ENCODE measurements at regions not wholly inside any gene's neighbourhood (a gene's known extent, or its start where the extent isn't known, plus 50 kb on each side); places are given as distances from the start of the nearest gene placed in this dataset.

DNA sequence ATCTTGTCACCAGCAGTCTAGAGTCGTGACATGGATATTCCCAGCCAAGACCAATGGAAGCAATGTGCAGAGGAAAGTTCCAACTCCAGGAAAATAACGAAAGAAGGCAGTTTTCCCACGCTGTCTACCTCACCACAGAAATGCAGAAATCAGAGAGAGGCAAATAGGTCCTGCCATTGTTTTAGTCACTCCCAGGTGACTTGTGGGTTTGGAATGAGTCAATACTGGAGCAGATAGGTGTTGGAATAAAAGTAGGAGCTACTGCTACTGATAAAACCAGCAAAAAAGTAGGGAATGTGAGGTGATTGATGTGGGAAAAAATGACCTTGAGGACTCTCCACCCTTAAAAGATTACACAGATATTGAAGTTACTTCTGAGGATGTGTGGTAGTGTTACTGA, 72.8 kb upstream of the RAI2 start:
- TF ChIP-seq, protein P1, sequence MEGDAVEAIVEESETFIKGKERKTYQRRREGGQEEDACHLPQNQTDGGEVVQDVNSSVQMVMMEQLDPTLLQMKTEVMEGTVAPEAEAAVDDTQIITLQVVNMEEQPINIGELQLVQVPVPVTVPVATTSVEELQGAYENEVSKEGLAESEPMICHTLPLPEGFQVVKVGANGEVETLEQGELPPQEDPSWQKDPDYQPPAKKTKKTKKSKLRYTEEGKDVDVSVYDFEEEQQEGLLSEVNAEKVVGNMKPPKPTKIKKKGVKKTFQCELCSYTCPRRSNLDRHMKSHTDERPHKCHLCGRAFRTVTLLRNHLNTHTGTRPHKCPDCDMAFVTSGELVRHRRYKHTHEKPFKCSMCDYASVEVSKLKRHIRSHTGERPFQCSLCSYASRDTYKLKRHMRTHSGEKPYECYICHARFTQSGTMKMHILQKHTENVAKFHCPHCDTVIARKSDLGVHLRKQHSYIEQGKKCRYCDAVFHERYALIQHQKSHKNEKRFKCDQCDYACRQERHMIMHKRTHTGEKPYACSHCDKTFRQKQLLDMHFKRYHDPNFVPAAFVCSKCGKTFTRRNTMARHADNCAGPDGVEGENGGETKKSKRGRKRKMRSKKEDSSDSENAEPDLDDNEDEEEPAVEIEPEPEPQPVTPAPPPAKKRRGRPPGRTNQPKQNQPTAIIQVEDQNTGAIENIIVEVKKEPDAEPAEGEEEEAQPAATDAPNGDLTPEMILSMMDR (IDR thresholded peaks at IDR 0.05) = no peak
- DNase-seq (ENCODE audit: low spot score) = no peak
- no peak for ATAC-seq (ENCODE audit: low FRiP score)

DNA sequence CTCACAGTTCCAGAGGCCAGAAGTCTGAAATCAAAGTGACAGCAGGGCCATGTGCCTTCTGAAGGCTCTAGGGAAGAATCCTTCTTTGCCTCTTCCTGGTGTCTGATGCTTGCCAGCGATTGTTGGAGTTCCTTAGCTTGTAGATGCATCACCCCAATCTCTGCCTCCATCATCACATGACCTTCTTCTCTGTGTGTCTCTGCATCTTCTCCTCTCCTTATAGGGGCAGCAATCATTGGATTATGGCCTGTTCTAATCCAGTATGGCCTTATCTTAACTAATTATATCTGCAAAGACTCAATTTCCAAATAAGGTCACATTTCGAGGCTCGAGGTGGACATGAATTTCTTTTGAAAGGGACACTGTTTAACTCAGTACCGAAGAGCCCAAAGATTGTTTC, 71.7 kb upstream of the RAI2 start:
- TF ChIP-seq, protein P1 (IDR thresholded peaks at IDR 0.05) = no peak
- DNase-seq (ENCODE audit: low spot score) (no peak), ATAC-seq (ENCODE audit: low FRiP score) (no peak)

DNA sequence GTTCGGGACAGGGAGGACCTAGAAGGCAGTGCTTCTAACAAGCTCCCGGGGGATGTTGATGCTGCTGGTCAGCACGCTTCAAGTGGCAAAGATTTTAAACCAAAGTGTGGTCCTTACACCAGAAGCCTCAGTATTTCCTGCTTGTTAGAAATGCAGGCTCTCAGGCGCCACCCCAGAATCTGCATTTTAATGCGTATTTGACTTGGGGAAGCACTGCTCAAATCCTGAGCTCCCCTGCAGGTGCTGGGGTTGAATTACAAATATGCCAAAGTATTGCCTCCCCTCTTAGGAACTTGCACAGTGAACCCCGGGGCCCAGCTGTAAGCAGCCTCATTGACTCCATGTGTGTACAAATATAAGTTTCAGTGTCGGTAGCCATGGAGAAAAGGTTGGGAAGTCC, 70.8 kb upstream of the RAI2 start:
- DNase-seq (ENCODE audit: low spot score) (no peak), ATAC-seq (ENCODE audit: low FRiP score) (no peak)
- TF ChIP-seq, protein P1 (IDR thresholded peaks at IDR 0.05) = no peak

DNA sequence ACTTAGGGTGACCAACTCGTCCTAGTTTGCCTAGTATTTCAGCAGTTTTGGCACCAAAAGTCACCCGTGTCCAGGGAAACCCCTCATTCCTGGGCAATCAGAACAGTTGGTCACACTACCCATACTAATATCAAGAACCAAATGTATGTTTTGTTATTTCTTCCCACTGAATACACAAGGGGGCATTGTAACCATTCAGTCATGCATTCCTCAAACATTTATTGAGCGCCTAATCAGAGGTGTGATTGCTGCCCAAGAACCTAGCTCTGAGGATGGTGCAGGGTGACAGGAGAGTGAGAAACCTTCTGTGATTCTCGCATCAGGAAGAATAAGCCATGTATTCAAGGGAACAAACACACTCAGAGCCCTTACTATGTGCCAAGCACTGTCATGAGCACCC, 69.8 kb upstream of the RAI2 start:
- DNase-seq (ENCODE audit: low spot score) = no peak
- TF ChIP-seq, protein P1 (IDR thresholded peaks at IDR 0.05) = no peak
- no peak for ATAC-seq (ENCODE audit: low FRiP score)

DNA sequence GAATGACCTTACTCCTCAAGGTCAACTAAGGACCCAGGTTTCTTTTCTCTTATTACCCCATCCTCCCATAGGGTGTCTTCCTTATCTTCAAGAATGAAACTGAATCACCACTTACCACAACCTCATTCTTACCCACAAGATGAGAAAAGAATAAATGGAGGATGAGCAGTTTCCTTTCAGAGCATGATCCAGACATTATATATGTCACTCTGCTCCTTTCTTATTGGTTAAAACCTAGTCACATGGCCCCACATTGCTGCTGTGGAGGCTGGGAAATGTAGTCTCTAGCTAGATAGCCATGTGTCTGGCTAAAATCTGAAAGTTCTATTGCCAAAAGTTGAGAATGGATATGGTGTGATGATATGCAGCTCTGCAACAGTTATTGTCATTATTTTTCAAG, 62.4 kb upstream of the RAI2 start:
- DNase-seq (ENCODE audit: low spot score) = no peak
- TF ChIP-seq, protein P1 (IDR thresholded peaks at IDR 0.05) = no peak
- no peak for ATAC-seq (ENCODE audit: low FRiP score)

DNA sequence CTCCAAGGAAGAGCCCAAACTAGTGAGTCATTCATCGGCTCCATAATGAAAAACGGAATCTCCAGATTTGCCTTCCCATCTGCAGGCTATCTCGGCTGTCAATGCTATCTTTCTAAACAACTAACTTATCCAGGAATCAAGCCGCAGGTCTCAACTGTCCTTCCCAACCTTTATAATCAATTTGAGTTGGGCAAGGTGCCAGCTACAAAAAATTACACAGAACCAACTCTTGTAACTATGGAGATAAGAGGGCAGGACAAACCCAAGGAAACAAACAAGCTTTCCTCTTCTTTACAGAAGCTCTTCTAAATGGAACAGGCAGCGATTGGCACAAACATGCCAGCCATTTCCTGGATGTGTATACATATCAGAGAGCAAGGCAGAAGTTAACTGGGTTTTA, 61.2 kb upstream of the RAI2 start:
- DNase-seq (ENCODE audit: low spot score) = no peak
- ATAC-seq (ENCODE audit: low FRiP score) = no peak
- TF ChIP-seq, protein P1 (IDR thresholded peaks at IDR 0.05) = no peak

DNA sequence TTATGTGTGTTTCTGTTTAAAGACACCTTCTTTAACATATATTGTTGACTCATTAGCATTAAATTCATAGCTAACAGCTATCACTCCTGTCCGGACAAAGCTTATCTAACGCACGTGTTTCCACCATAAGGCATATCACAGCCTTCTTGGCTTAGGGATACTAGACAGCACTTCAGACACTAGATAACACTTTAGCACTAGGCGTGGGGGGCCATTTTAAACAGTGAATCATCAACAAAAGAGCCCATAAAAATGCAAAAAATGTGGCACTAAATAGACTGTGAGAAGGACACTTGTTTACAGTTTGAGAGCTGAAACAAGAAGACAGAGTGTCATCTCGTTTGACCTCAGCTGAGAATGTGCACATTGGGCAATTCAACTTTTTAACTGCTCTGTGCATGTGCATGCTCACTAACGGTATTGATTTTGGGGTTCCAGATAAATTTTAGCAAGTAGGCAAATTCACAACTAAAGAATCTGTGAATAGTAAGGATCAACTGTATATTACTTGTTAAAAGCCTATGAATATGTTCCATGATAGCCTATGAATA, 58.9 kb upstream of the RAI2 start:
- ATAC-seq (ENCODE audit: low FRiP score) (no peak), DNase-seq (ENCODE audit: low spot score) (no peak)
- TF ChIP-seq, protein P1 (IDR thresholded peaks at IDR 0.05) = no peak

Data from omental fat pad (tissue), 3 donors.